Stomach (tissue), 4 donors: ENCODE measurements at regions not wholly inside any gene's neighbourhood (a gene's known extent, or its start where the extent isn't known, plus 50 kb on each side); places are given as distances from the start of the nearest gene placed in this dataset.

Source experiments
- CTCF ChIP-seq, 7 experiments: fragments of 450-650 bp in 4 of 7; fragments of 200-600 bp in 3 of 7; sonication (generic) in 3 of 7; IDR thresholded peaks; one replicate each; pipeline ENCODE4 v1.5.1; 2016 to 2019; ENCODE audit warnings: antibody characterized with exemption in 7 of 7, control low read depth in 2 of 7, mild to moderate bottlenecking in 1 of 7
- EP300 ChIP-seq: sonication (generic); formaldehyde crosslinking; IDR thresholded peaks from one replicate; pipeline ENCODE4 v1.6.1; 2017; ENCODE audit warnings: antibody characterized with exemption
- POLR2A ChIP-seq, 4 donors: fragments of 450-650 bp; IDR thresholded peaks; one replicate each; pipeline ENCODE4 v1.6.1; 2016; ENCODE audit warnings: antibody characterized with exemption in 4 of 4, control low read depth in 2 of 4, mild to moderate bottlenecking in 1 of 4, moderate library complexity in 1 of 4

DNA sequence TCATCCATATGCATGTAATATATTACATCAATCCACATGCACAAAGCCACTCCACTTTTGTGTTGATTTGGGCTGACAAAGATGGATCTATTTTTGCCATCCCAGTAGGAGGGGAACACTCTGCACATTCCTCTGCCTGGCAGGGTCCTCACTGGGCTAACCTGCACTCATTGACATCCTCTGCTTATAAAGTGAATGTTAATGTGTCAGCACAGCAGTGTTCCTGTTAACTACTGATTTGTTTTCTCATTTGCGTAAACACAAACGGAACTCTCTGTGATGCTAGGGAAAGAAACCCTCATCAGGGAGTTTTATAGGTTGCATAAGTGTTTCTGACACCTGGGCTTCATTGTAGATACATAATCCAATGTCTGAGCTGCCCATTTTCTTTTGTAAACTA is 826.0 kb downstream of the RAB28 start:
- TF ChIP-seq EP300: no peak
- TF ChIP-seq POLR2A (IDR thresholded peaks at IDR 0.05): no peak
- TF ChIP-seq CTCF (IDR thresholded peaks at IDR 0.05): no peak
